ENCODE measurements at regions not wholly inside any gene's neighbourhood (a gene's known extent, or its start where the extent isn't known, plus 50 kb on each side); places are given as distances from the start of the nearest gene placed in this dataset.

DNA sequence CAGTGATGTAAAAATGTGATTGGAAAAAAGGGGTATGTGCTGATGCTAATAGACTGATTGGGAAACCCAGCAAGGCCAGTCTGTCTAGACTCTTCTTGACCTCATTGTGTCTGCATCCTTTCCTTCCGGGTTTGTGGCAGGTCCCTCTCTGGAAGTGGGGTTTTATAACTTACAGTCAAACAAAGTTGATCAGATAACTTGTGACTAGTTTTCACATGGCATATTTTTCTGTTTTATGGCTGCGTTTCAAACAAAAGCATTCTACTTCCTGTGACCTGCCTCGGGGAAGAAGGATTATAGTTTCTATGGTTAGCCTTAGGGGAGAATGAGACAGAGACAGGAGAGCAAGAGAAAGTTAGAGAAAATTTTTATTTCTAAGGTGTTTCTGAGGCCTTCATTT lies 188.7 kb upstream of the HNMT start:
- Histone ChIP-seq H3K27me3 (ENCODE audit: control insufficient read depth, insufficient read depth, low read length) (no peaks in the 10 kb centered on the region), H3K27ac (ENCODE audit: low read depth, low read length) (no peak overlapping the region), H3K9me3 (ENCODE audit: control insufficient read depth, insufficient read depth, low read length) (no peaks in the 10 kb centered on the region), H3K4me3 (ENCODE audit: low read depth, low read length) (no peak overlapping the region)
- DNase-seq (ENCODE audit: low read depth, low spot score), result no peak
- ChIA-PET CTCF (no interaction called here), POLR2A (no interaction called here)
- TF ChIP-seq, protein P1, sequence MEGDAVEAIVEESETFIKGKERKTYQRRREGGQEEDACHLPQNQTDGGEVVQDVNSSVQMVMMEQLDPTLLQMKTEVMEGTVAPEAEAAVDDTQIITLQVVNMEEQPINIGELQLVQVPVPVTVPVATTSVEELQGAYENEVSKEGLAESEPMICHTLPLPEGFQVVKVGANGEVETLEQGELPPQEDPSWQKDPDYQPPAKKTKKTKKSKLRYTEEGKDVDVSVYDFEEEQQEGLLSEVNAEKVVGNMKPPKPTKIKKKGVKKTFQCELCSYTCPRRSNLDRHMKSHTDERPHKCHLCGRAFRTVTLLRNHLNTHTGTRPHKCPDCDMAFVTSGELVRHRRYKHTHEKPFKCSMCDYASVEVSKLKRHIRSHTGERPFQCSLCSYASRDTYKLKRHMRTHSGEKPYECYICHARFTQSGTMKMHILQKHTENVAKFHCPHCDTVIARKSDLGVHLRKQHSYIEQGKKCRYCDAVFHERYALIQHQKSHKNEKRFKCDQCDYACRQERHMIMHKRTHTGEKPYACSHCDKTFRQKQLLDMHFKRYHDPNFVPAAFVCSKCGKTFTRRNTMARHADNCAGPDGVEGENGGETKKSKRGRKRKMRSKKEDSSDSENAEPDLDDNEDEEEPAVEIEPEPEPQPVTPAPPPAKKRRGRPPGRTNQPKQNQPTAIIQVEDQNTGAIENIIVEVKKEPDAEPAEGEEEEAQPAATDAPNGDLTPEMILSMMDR (IDR thresholded peaks at IDR 0.05; ENCODE audit: low read depth, low read length), result no peak

DNA sequence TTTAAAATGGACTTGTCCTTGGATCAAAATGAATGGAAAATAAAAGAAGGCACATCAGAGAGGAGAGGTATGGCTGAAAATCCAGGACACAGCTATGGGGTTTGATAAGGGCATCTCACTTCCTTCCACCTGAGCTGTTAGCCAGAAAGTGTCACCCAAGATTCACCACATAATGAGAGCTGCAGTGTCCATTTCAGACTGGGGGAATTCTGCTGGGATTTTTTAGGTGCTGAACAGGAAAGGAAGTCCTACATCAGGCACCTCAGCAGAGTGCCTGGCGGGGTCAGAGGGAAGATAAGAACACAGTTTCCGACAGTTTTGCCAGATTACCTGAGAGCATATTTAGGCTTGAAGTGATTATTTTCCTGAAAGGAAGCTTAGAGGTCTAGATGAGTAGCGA lies 187.6 kb upstream of the HNMT start:
- H3K4me3 ChIP-seq (ENCODE audit: low read depth, low read length), result no peak overlapping the region
- no peaks in the 10 kb centered on the region for H3K9me3 ChIP-seq (ENCODE audit: control insufficient read depth, insufficient read depth, low read length)
- ChIA-PET POLR2A (no interaction called here), CTCF (no interaction called here)
- H3K27ac ChIP-seq (ENCODE audit: low read depth, low read length), result no peak overlapping the region
- H3K27me3 ChIP-seq (ENCODE audit: control insufficient read depth, insufficient read depth, low read length), result no peaks in the 10 kb centered on the region
- DNase-seq (ENCODE audit: low read depth, low spot score), result no peak
- TF ChIP-seq, protein P1 (IDR thresholded peaks at IDR 0.05; ENCODE audit: low read depth, low read length), result no peak

DNA sequence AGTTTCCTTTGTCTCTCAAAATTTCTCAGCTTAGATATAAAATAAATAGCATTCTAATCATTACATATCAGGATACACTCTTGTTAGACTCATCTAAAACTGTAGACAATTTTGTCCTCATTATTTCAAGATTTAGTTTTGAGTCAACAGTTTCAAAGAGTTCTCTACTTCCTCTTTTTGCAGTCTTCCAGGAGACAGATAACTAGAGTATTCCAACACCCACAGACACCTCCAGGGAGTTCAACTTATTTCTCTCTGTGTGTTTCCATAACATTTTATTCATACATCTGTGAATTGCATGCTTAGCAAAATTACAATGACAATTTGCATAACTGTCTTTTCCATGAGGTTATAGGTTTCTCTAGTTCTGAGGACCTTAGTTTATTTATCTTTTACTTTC lies 166.6 kb upstream of the HNMT start:
- TF ChIP-seq, protein P1 (IDR thresholded peaks at IDR 0.05; ENCODE audit: low read depth, low read length), result no peak
- CTCF ChIA-PET, result no interaction called here
- peaks cover 4% of the 10 kb centered on the region; the same call in 1 of the 2 replicates for H3K9me3 ChIP-seq (ENCODE audit: control insufficient read depth, insufficient read depth, low read length)
- H3K27ac ChIP-seq (ENCODE audit: low read depth, low read length), result no peak overlapping the region
- no peaks in the 10 kb centered on the region for H3K27me3 ChIP-seq (ENCODE audit: control insufficient read depth, insufficient read depth, low read length)
- POLR2A ChIA-PET, result no interaction called here
- no peak overlapping the region for H3K4me3 ChIP-seq (ENCODE audit: low read depth, low read length)
- DNase-seq (ENCODE audit: low read depth, low spot score), result no peak

DNA sequence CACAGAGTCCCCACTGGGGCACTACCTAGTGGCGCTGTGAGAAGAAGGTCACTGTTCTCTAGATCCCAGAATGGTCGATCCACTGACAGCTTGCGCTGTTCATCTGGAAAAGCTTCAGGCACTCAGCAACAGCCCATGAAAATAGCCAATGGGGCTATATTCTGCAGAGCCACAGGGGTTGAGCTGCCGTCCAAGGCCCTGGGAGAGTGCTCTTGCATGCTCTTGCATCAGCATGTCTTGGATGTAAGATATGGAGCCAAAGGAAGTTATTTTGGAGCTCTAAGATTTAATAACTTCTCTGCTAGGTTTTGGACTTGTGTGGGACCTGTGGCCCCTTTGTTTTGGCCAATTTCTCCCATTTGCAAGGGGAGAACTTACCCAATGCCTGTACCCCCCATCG lies 164.7 kb upstream of the HNMT start:
- ChIA-PET POLR2A (no interaction called here), CTCF (no interaction called here)
- no peaks in the 10 kb centered on the region for H3K27me3 ChIP-seq (ENCODE audit: control insufficient read depth, insufficient read depth, low read length)
- H3K9me3 ChIP-seq (ENCODE audit: control insufficient read depth, insufficient read depth, low read length), result peaks cover 4% of the 10 kb centered on the region; the same call in 1 of the 2 replicates
- DNase-seq (ENCODE audit: low read depth, low spot score), result no peak
- no peak overlapping the region for H3K4me3 ChIP-seq (ENCODE audit: low read depth, low read length)
- H3K27ac ChIP-seq (ENCODE audit: low read depth, low read length), result no peak overlapping the region
- TF ChIP-seq, protein P1 (IDR thresholded peaks at IDR 0.05; ENCODE audit: low read depth, low read length), result no peak

DNA sequence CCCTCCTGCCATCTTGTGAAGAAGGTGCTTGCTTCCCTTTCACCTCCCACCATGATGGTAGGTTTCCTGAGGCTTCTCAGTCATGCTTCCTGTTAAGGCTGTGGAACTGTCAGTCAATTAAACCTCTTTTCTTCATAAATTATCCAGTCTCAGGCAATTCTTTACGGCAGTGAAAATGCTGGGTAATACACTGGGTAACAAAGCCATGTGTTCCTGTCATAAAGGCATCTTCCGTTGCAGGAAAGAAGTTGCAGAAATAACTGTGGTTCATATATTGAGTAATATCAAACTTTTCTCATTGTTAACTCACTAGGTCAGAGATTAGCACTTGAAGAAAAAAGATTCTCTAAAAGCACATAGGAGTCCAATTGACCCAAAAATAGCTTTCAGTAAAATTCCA lies 163.9 kb upstream of the HNMT start:
- ChIA-PET CTCF (no interaction called here), POLR2A (no interaction called here)
- Histone ChIP-seq H3K27ac (ENCODE audit: low read depth, low read length) (no peak overlapping the region), H3K27me3 (ENCODE audit: control insufficient read depth, insufficient read depth, low read length) (no peaks in the 10 kb centered on the region), H3K4me3 (ENCODE audit: low read depth, low read length) (no peak overlapping the region), H3K9me3 (ENCODE audit: control insufficient read depth, insufficient read depth, low read length) (peaks cover 4% of the 10 kb centered on the region; the same call in 1 of the 2 replicates)
- DNase-seq (ENCODE audit: low read depth, low spot score), result no peak
- TF ChIP-seq, protein P1 (IDR thresholded peaks at IDR 0.05; ENCODE audit: low read depth, low read length), result no peak

All from AG04450 (cell line).